ENCODE measurements at regions not wholly inside any gene's neighbourhood (a gene's known extent, or its start where the extent isn't known, plus 50 kb on each side); places are given as distances from the start of the nearest gene placed in this dataset.
A peak's percentile ranks its signal among the peaks of the same experiment; 100 is the strongest.

- no peak for DNase-seq
Observed at GRCh38 chr3:13210221-13210975, 137.2 kb upstream of the IQSEC1 start.

- no peak for DNase-seq
Observed at GRCh38 chr3:13209634-13209997, 136.4 kb upstream of the IQSEC1 start.

- DNase-seq: no peak
Observed at GRCh38 chr3:13208706-13209633, 135.7 kb upstream of the IQSEC1 start.

GRCh38 chr3:13207975-13208705 is 134.9 kb upstream of the IQSEC1 start:
- DNase-seq: no peak

GRCh38 chr3:13207578-13207922 is 134.3 kb upstream of the IQSEC1 start:
- no peak for DNase-seq

- DNase-seq: no peak
Observed at GRCh38 chr3:13206799-13207577, 133.8 kb upstream of the IQSEC1 start.

- no peak for DNase-seq
Observed at GRCh38 chr3:13205567-13206143, 132.4 kb upstream of the IQSEC1 start.

GRCh38 chr3:13204177-13204581 is 130.9 kb upstream of the IQSEC1 start:
- peak in 1 of 58 donors; percentile 17 for DNase-seq

- DNase-seq: no peak
Observed at GRCh38 chr3:13203398-13204176, 130.4 kb upstream of the IQSEC1 start.

- no peak for DNase-seq
Observed at GRCh38 chr3:13202744-13203397, 129.6 kb upstream of the IQSEC1 start.

- no peak for DNase-seq
Observed at GRCh38 chr3:13201851-13202250, 128.6 kb upstream of the IQSEC1 start.

GRCh38 chr3:13200946-13201345 is 127.7 kb upstream of the IQSEC1 start:
- DNase-seq: no peak

GRCh38 chr3:13200465-13200864 is 127.2 kb upstream of the IQSEC1 start:
- no peak for DNase-seq

- DNase-seq: no peak
Observed at GRCh38 chr3:13199899-13200451, 126.7 kb upstream of the IQSEC1 start.

GRCh38 chr3:13199006-13199776 is 126.0 kb upstream of the IQSEC1 start:
- DNase-seq: no peak

- DNase-seq: no peak
Observed at GRCh38 chr3:13198264-13198879, 125.1 kb upstream of the IQSEC1 start.

GRCh38 chr3:13197795-13198194 is 124.6 kb upstream of the IQSEC1 start:
- DNase-seq: no peak

GRCh38 chr3:13197281-13197680 is 124.1 kb upstream of the IQSEC1 start:
- DNase-seq: no peak

Measured in anterior cingulate cortex (tissue), 58 donors.